Hematopoietic multipotent progenitor cell treated with erythropoietin and hydrocortisone succinate and interleukin-3 and kit ligand, for 6 days (in vitro differentiated cells): ENCODE measurements at regions not wholly inside any gene's neighbourhood (a gene's known extent, or its start where the extent isn't known, plus 50 kb on each side); places are given as distances from the start of the nearest gene placed in this dataset.

ENCODE experiments used
- DNase-seq: peaks from one replicate; pipeline ENCODE4 v3.0.0-alpha.2; 2015

DNA sequence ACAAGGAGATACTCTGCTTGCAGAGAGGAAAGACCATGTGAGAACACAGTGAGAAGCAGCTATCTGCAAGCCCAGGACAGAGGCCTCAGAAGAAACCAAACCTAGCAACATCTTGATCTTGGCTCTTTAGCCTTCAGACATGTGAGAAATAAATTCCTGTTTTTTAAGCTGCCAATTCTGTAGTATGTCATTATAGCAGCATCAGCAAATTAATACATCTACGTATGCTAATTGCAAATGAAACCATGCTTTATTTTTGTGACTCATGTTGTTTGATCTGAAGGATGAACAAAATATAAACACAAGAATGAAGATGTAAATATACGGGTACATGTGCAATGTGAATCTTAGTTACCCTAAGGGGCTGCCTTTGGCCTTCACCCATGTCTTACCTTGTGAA lies 714.4 kb upstream of the ARPP21 start:
- no peak for DNase-seq

DNA sequence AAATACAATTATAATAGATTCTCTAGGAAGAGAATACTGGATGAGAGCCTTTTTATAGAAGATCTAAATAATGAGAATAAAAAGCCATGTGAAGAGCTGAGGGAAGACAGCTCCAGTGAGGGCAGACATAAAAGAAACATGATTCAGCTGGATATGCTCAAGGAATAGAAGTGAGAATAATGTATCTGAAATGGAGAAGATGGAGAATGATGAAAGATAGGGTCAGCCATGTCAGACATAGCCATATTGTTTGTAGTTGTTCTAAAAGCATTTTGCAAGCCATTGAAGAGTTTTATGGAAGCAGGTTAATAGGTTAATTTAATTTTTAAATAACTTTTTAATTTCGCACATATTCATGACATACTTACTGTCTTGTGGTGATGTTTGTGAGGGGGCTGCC lies 713.5 kb upstream of the ARPP21 start:
- DNase-seq = no peak

DNA sequence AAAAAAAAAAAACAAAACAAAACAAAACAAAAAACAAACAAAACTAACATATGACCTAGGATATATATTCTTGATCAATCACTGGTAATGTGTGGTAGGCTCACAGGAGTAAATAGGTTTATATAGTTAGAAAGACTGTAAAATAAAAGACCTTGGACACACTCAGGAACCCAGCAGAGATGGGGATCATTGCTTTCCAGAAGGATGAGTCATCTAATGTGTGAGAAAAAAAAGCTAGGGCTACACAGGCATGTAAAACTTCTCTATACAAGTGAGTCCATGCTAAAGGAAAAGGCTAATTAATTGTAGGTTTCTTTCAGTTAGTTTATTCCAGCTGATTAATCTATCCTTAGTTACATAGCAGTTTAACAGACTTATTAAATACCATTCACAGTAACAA lies 710.3 kb upstream of the ARPP21 start:
- no peak for DNase-seq

DNA sequence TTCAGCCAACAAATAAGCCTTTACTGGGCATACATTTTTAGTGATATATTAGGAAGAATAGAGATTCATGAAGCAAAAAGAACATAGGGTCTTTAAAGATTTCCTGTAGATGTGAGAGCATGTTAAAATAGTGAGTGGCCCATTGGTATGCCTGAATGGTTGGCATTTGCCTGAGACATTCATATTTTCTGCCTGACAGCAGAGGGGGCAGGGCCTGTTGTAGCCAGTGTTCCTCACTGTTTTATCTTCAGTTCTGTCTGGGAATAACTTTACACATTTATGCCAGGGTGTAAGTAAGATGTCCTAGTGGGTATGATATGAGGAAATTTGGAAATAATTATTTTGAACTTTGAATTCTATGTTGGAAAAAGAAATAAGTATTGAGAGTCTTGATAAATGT lies 704.7 kb upstream of the ARPP21 start:
- DNase-seq = no peak

DNA sequence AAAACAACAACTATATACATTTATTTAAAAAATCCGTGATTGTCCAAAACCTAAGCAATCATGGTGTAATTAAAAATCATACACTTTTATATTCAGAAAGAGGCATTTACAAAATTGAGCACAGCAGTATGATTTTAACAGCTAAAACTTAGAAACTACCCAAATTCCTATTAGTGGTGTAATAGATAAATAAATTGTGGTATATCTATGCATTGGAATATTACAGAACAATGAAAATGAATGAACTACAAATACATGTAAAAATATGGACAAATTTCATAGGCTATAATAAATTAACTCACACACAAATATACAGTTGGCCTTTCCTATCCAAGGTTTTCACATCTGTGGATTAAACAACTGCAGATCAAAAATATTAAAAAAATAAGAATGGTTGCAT lies 700.5 kb upstream of the ARPP21 start:
- no peak for DNase-seq

DNA sequence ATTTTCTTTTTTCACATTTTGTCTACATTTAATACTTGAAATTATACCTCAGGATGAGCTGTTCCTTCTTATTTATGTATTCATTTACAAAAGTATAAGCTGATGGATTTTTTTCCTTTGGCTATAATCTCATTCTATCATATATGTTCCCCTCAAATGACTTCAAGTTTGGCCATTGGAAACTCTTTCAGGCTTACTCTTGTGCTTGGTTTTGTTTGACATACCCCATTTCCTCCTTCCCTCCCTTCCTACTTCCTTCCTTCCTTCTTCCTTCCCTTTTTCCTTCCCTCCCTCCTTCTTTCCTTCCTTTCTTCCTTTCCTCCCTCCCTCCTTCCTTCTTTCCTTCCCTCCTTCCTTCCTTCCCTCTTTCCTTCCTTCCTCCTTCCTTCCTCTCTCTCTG lies 697.1 kb upstream of the ARPP21 start:
- DNase-seq = no peak

DNA sequence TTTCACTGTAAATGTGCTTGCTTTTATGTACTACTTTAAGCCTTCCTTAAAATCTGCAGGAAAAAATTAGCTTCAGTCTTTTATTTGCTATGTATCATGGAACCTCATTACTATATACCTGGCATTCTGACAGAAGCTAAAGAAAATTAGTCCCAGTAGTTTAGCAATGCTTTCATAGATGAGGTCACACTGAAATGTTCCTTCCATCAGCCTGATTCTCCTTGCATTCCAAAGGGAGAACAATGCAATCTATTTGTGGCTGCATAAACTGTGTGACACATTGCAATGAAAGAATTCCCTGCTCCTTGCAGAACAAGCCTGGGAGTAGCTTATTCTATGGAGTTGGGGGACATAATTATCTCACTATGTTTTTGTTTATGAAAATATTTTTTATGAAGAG lies 691.5 kb upstream of the ARPP21 start:
- DNase-seq = no peak

DNA sequence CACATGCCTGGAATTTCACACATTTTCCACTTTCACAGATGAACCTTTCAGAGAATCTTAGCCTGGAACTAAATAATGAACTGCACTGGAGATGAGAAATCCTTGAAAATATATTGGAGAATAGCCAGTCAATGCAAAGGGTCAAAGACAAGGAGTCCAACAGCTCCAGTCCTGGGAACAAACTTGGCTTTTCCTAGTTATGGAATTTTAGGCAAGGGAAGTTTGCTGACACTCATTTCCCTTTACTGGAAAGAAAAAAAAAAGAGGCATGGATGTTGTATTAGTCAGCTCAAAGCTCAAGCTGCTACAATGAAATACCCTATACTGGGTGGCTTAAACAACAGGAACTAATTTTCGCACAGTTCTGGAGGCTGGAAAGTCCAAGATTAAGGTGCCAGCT lies 690.8 kb upstream of the ARPP21 start:
- DNase-seq = no peak

DNA sequence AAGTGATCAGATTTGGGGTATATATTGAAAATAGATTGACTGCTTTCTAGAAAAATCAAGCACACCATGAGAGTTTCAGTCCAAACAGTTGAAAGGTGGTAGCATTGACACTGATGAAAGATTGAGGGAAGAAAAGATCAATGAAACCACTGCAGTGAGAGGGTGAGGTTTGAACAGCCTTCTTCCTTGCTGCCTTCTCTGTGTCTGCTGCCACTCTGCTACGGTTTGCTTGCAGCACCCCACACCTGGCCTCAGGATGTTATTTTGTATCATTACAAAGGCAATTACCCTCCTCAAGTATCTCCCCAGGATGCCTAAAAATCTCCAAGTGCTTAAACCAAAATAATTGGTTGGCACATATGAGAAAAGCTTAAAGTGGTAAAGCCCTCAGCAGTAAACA lies 683.6 kb upstream of the ARPP21 start:
- no peak for DNase-seq

DNA sequence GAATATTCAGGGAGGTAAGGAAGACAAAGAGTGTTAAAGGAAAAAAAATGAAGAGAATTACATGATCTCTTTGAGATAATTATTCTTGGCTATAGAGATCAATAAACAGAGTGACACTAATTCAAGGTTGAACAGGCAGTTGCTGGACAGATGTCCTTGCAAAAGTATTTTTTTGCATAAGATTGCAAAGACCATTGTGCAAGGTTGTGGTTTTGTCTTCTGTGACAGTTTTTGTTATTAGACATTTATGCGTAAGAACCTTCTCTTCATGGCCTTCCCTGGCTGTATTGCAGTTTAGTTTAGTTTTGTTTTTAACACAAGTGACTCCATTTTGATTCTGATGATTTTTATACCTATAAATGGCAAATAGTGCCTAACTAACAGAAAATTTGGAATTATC lies 682.8 kb upstream of the ARPP21 start:
- peak; percentile 3 for DNase-seq

DNA sequence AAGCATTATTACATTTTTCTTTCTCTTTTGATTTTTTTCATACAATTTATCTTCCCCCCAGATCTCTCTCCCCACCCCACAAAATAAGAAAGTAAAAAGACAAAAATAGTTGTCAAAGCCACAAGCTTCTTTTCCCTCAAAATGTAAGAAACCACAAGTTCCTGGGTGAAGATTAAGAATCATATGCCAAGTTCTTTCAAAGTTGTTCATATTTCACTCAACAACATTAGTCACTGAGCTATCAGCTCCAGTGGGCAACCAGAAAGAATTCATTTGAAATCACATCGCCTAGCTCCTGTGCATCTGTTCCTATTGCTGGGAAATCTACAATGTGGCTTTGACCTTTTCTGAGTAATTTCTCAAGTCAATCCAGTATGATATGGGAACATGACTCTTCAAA lies 681.6 kb upstream of the ARPP21 start:
- no peak for DNase-seq

DNA sequence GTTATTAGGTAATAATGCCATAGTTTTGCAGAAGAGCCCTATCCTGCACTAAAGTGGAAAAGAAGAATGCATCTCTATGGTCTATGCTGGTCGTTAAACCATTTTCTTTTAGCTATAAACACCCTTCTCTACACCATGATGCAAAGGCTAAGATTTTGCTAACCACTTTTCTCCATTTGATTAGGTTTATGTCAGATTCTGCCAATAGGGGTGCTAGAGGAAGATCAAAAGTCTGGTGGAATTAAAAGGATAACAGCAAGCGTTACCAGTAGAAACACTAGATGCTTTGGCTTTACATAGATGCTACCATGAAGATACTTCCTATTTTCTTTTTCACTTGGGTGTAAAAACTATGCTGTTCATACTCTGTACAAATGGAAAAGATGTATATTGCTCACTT lies 669.8 kb upstream of the ARPP21 start:
- DNase-seq = no peak

DNA sequence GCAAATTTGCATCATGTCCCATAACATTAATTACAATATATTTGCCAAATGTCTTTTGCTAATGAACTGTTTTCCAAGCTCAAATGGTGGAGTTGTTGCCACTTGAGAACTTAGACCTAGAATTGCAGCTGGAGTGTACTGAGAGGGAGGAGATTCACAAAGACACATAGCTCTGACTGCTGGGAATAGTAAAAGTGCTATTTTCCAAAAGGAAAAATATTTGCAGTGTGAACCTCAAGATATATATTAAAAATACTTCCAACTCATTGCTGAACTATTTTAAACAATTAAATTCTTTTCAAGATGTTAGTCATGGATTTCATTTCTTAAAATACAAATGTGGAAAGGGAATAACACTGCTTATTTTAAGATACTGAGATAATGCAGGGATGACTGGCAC lies 666.8 kb upstream of the ARPP21 start:
- DNase-seq = no peak

DNA sequence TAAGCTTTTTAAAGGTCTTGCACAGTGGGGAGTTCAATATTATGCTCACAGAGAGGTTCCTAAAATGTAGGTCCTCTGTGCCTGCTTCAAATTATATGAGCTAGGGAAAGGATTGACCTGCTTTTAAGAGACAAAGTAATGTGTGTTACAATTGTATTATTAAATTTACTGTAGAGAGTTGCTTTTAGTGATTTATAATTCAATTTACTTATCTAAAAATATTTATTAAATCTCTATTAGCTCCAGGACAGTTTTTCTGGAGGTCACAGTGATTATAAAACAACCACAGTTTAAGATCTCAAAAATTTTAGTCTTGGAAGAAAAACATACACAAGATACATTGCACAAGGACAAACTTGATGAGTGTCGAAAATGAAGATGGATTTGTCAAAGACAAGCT lies 665.7 kb upstream of the ARPP21 start:
- DNase-seq = no peak

DNA sequence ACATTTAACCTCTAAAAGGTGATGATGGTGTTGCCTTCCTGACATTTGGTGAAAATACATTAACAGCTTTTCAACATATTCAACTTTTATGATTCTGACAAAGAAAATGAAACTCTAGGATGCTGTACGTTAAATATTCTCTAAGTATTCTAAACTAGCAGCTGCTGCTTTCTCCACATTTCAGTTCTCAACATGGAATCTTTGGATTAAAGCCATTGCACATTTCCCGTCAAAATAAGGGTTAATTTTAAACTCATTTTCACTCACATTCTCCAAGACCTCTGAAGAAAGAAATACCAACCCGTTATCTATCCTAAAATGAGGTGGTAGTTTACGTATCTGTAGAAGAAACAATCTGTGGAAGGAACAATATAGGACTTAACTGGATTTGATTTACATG lies 655.7 kb upstream of the ARPP21 start:
- DNase-seq = no peak

DNA sequence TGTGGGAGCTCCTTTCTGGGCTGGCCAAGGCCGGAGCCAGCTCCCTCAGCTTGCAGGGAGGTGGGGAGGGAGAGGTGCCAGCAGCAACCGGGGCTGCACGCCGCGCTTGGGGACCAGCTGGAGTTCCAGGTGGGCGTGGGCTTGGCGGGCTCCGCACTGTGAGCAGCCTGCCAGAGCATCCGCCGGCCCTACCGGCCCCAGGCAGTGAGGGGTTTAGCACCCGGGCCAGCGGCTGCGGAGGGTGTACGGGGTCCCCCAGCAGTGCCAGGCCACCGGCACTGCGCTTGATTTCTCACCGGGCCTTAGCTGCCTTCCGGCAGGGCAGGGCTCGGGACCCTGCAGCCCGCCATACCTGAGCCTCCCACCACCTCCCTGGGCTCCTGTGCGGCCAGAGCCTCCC lies 651.0 kb upstream of the ARPP21 start:
- DNase-seq = no peak

DNA sequence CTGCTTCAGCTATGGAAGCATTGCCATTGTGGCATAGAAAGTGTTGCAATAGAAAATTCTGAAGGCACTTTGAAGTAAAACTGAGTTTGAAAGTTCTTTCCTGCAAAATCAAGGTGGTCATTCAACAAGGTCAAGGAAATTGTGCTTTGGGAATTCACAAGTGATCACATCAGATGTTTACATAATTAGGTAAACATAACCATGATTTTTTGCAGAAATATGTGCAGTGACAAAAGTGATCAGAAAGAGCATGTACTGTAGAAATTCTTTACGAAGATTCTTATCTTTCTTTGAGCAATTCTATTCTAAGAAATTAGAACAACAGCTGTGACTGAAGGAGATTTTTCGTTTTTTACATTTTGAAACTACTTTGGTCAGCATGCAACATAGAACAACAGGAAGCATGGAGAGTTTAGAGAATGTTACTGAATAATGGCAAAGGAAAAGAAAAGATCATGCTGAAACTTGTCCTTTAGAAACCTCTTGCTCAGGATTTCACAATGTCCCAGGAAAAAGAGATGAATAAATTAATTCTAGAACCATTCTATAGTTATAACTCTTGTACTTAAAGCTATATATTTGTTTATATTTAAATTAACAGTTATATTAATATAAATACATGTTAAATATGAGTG lies 643.4 kb upstream of the ARPP21 start:
- no peak for DNase-seq

DNA sequence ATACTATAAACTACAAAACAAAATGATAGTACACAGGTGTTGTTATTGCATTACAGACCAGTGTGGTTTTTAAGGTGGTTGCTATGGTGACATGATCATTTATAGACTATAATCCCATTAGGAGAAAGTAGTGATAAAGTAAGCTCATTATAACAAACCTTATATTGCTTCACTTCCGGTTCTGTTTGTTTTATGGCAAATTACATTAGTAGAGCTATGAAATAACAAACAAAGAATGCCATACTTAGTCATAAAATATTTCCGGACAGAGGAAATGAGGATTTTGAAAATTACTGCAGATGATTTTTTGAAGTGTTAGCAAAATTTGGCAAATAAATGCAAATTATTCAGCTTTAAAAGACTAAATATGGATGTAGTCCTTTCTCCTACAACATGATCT lies 640.4 kb upstream of the ARPP21 start:
- DNase-seq = no peak

DNA sequence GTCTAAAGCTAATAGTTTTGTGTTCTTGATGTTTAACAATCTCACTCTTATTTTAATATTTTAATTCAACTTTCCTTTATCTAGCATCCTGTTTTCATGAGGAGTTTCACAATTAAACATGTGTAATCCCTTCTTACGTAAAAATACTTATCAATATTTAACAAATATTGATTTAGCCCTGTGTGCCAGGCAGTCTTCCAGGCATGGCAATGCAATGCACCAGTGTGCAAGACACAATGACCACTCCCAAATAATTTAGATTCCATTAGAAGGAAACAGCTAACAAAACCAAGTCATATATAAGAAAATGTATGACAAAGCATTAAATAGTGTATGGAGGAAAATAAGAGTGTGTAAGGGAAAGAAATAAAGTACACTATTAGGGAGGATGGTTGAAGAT lies 627.1 kb upstream of the ARPP21 start:
- DNase-seq = no peak

DNA sequence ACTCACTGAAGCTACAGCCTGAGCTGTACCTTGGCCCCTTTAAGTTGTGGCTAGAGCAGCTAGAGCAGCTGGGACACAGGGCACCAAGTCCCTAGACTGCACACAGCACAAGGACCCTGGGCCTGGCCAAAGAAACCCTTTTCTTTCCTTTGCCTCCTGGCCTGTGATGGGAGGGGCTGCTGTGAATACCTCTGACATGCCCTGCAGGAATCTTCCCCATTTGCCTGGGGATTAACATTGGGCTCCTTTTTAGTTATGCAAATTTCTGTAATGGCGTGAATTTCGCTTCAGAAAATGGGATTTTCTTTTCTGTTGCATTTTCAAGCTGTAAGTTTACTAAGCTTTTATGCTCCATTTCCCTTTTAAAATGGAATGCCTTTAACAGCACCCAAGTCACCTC lies 611.2 kb upstream of the ARPP21 start:
- DNase-seq = no peak

DNA sequence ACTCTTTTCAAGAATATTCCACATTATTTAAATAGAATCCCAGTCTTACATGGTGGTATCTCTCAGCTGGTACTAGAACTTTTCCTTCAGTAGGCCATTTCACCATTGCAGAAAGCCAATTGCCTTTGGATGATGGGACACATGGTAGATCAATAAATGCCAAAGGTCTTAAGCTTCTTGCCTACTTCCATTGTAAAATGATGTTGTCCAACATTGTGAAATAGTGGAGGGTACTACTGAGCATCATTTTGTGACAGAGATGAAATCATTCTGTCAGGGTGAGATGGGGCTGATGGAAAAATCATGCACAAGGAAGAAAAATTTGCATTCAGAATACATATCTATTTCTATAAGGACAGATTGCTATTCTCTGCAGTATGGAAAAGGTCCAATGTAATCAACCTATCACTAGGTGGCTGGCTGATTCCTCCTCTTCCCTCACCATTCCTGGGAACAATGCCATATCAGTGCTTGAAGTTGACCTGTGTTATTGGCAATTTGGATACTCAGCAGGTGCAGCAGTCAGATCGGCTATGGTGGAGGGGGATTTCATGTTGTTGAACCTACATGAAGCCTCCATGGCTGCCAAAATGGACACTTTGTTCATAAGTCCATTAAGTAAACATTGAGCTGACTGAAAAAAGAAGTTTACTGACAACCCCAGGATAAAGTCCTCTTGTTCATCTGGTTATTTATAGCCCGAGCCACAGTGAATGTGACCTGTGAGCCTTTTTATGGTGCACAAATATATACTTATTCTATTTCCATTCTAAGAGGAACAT lies 596.9 kb upstream of the ARPP21 start:
- no peak for DNase-seq

DNA sequence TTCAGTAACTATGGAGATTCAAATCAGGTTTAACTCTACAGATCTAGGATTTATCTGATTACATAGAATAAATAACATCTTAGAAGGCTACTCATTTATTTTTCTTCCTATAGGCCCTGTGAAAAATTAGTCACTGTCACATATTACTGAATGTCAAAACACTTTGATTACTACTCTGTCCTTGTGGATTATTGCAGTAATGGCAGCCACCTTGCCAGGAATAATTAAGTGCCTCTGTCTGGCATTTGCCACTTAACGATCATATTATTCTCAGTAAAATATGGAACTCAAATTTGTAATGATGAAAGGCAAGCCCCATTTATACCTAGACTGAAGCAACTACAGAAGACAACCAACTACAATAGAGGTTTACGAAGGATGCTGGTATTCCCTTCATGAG lies 596.3 kb upstream of the ARPP21 start:
- no peak for DNase-seq

DNA sequence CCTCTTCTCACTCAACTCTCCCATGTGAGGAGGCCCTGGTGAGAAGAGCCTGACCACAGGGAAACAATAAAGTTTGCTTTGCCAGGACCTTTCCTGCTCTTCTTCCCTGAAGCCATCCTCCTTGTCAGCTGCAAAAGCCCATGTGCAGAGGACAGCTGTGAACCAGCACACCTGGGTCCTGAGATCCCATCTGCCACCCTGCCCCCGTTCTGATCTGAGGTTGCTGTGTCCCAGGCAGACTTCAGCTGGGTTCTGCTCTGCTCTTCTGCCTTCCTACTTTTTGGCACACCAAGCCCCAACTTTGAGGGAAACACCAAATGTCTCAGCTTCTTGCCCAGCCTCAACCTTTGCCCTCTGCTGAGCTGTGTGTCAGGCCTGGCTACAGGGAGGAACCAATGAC lies 595.1 kb upstream of the ARPP21 start:
- no peak for DNase-seq

DNA sequence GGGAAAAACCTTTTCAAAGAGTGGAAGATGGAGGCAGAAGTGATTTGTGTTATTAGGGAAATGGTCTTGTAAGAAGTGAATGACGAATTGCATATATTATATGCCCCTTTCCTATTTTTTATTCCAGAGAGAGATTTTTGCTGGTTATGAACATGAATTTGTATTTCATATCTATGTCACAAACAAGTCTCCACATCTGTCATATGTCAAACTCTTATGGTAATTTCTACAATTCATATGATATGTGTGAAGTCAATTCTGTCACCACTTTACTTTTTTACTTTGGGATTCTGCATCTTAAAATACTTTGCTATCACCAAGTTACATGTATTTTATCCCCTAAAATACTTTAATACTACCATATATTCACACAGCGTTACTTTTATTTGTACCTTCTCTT lies 594.2 kb upstream of the ARPP21 start:
- DNase-seq = no peak

DNA sequence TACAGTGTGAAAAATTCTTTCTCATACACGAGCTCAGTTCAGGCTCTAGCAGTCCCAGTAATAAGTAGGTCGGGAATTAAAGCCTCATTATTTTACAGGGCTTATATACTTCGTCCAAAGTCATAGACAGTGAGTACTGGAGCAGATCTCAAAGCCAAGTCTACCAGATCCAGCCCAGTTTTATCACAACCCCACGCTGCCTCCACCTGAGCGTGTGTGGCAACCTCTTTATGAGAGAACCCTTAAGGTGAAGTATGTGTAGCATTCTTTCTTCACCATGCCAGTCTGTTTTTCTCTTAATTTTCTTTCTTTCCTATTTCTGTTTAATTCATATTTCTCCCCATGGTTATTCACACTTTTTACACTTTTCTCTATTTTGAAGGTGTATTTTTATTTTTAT lies 574.6 kb upstream of the ARPP21 start:
- DNase-seq = no peak
